ENCODE measurements at regions not wholly inside any gene's neighbourhood (a gene's known extent, or its start where the extent isn't known, plus 50 kb on each side); places are given as distances from the start of the nearest gene placed in this dataset.
A peak's percentile ranks its signal among the peaks of the same experiment; 100 is the strongest.

DNA sequence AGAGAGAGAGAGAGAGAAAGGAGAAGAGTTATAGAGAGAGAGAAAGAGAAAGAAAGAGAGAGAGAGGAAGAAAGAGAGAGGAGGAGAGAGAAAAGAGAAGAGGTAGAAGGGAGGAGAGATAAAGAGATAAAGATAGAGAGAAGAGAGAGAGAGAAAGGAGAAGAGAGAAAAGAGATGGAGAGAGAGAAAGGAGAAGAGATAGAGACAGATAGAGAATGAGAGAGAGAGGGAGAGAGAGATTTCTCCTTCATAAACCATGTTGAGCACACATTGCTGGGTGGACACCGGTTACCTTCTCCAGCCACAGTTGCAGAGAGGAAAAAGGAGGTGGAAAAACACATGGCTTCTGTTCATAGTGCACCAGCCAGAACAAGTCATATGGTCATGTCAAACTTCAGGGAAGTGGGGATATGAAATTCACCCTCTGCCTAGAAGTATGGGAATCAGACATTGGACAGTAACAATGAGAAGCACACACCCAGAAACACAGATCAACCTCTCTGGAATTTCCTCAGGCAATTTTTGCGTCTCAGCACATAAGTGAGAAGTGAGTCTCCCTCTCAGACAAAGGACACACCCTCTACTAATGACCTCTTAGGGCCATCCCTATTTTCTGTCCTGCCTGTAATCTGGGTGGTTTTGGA lies 172.5 kb upstream of the SVIL start:
- CTCF ChIA-PET, result no interaction called here
- TF ChIP-seq, protein P1, sequence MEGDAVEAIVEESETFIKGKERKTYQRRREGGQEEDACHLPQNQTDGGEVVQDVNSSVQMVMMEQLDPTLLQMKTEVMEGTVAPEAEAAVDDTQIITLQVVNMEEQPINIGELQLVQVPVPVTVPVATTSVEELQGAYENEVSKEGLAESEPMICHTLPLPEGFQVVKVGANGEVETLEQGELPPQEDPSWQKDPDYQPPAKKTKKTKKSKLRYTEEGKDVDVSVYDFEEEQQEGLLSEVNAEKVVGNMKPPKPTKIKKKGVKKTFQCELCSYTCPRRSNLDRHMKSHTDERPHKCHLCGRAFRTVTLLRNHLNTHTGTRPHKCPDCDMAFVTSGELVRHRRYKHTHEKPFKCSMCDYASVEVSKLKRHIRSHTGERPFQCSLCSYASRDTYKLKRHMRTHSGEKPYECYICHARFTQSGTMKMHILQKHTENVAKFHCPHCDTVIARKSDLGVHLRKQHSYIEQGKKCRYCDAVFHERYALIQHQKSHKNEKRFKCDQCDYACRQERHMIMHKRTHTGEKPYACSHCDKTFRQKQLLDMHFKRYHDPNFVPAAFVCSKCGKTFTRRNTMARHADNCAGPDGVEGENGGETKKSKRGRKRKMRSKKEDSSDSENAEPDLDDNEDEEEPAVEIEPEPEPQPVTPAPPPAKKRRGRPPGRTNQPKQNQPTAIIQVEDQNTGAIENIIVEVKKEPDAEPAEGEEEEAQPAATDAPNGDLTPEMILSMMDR (IDR thresholded peaks at IDR 0.05; ENCODE audit: low read depth, low read length), result no peak
- Histone ChIP-seq H3K9me3 (ENCODE audit: control insufficient read depth, insufficient read depth, low read length) (no peaks in the 10 kb centered on the region; the same call in 1 of the 2 replicates), H3K27me3 (ENCODE audit: control insufficient read depth, insufficient read depth, low read length) (no peaks in the 10 kb centered on the region), H3K4me3 (ENCODE audit: low read depth, low read length) (no peak overlapping the region), H3K27ac (ENCODE audit: low read depth, low read length) (no peak overlapping the region)
- DNase-seq (ENCODE audit: low read depth, low spot score), result no peak
- POLR2A ChIA-PET, result no interaction called here

DNA sequence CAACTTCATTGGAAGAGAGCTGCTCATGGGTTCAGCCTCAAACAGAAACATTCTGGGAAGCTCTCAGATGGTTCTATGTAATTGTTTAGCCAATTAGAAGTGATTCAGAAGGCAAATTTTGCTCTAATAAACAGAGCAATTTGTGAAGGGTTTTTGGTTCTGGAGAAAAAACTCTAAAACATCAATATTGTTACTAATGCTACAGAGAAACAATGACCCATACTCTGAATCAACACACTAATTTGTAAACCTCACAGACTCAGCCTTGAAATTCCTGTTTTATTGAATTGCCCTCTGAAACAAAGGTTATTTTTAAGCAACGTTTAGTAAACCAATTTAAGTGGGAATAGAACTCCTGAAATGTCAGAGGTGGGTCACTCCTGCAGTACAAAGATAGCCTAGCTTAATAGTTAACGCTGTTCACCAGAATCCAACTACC lies 171.6 kb upstream of the SVIL start:
- no peaks in the 10 kb centered on the region for H3K27me3 ChIP-seq (ENCODE audit: control insufficient read depth, insufficient read depth, low read length)
- DNase-seq (ENCODE audit: low read depth, low spot score), result no peak
- ChIA-PET POLR2A (interaction anchor here (0.9 to 1.0 kb wide), 2 partner anchors 11 to 22 kb away, joined by 3 to 4 read pairs; no protein-coding TSS in a partner anchor), CTCF (no interaction called here)
- no peaks in the 10 kb centered on the region; the same call in 1 of the 2 replicates for H3K9me3 ChIP-seq (ENCODE audit: control insufficient read depth, insufficient read depth, low read length)
- no peak overlapping the region for H3K4me3 ChIP-seq (ENCODE audit: low read depth, low read length)
- H3K27ac ChIP-seq (ENCODE audit: low read depth, low read length), result peak overlapping the region; percentile 84
- TF ChIP-seq, protein P1 (IDR thresholded peaks at IDR 0.05; ENCODE audit: low read depth, low read length), result no peak

DNA sequence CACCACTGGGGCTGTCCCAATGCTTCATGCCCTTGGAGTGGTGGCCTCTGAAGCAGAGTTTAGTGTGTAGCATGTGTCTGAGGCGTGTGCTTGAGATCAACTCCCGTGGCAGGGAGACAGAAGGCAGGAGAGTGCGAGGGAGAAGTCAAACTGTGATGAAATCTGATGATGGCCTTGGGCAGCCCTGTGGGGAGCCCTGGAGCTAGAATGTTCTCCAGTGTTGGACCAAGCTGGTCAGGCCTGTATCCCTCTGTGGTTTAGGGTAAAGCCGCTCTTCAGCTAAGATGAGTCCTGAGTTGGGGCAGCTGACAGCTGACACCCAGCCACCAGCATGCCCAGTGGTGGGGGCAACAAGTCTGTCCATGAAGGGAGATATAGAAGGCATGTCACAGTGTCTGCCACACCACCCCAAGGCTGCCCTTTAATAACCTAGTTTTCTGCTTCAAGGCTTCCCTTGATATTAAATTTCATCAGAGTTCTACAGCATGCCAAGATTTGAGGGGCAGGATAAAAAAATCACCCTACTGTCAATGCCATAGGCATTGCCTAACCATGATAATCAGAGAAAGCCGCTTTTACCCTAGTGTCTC lies 170.5 kb upstream of the SVIL start:
- ChIA-PET CTCF (no interaction called here), POLR2A (no interaction called here)
- Histone ChIP-seq H3K4me3 (ENCODE audit: low read depth, low read length) (no peak overlapping the region), H3K27me3 (ENCODE audit: control insufficient read depth, insufficient read depth, low read length) (no peaks in the 10 kb centered on the region), H3K9me3 (ENCODE audit: control insufficient read depth, insufficient read depth, low read length) (no peaks in the 10 kb centered on the region; the same call in 1 of the 2 replicates), H3K27ac (ENCODE audit: low read depth, low read length) (peak overlapping the region; percentile 84)
- TF ChIP-seq, protein P1 (IDR thresholded peaks at IDR 0.05; ENCODE audit: low read depth, low read length), result no peak
- no peak for DNase-seq (ENCODE audit: low read depth, low spot score)

DNA sequence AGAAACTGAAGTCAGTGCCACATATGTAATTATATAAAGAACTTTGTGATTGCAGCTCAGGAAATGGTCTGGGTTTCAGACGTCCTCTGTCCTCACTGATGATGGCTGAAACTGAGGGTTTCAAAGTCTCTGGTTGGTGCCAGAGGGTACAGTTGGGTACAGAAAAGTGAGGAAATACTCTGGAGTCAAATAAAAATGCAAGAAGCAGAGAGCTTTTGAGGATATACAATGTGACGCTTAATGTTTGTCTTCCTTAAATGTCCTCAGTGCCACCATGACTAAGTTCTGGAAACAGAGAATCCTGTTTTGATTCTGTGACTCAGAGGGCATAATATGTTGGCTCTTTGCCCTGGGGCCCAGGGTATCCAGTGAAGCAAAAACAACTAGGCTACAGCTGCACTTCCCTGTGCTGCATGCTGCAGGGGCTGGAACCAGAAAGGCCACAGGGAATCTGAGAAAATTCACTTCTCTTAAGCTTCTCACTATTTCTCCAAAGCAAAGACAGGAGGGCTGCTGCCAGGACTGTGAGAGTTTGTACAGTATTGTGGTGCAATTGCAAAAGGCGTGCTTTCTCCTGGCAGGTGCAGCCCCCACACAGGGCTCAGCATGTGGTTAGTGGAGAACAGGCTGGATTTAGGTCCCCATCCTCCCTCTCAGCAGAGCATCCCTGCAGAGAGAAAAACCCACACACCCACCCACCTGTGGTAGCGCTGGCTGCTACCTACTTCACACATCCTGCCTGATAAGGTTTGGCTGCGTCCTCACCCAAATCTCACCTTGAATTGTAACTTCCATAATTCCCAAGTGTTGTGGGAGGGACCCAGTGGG lies 169.5 kb upstream of the SVIL start:
- ChIA-PET POLR2A (interaction anchor here (1.1 kb wide), 2 partner anchors 45 to 69 kb away, joined by 3 read pairs; no protein-coding TSS in a partner anchor), CTCF (no interaction called here)
- TF ChIP-seq, protein P1 (IDR thresholded peaks at IDR 0.05; ENCODE audit: low read depth, low read length), result no peak
- no peaks in the 10 kb centered on the region; the same call in 1 of the 2 replicates for H3K9me3 ChIP-seq (ENCODE audit: control insufficient read depth, insufficient read depth, low read length)
- peak; percentile 75 for DNase-seq (ENCODE audit: low read depth, low spot score)
- no peak overlapping the region for H3K4me3 ChIP-seq (ENCODE audit: low read depth, low read length)
- no peaks in the 10 kb centered on the region for H3K27me3 ChIP-seq (ENCODE audit: control insufficient read depth, insufficient read depth, low read length)
- peak overlapping the region; percentile 92 for H3K27ac ChIP-seq (ENCODE audit: low read depth, low read length)
